GM19025 (cell line): ENCODE measurements at regions not wholly inside any gene's neighbourhood (a gene's known extent, or its start where the extent isn't known, plus 50 kb on each side); places are given as distances from the start of the nearest gene placed in this dataset.
"Not testable (repeated sequence)": the region's sequence is repeated elsewhere in the genome, so short reads cannot be mapped to it uniquely, and the experiment has no call there.

Experiments used
- ATAC-seq: cut with Tn5 transposase; IDR thresholded peaks from one replicate; pipeline ENCODE4 v1.9.1; 2021; ENCODE audit warnings: mild to moderate bottlenecking, low read depth, moderate library complexity; ENCODE audit not compliant: unreplicated experiment

DNA sequence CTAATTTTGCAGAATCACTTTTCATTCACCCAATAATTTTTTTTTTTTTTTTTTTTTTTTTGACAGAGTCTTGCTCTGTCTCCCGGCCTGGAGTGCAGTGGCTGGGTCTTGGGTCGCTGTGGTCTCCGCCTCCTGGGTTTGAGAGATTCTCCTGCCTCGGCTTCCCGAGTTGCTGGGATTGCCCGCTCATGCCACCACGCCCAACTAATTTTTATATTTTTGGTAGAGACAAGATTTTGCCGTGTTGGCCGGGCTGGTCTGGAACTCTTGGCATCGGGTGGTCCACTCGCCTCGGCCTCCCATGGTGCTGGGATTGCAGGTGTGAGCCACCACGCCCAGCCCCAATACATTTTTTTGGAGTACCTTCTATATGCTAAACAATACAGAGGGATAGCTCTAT is 1120.0 kb upstream of the ATXN8OS start:
- no peak for ATAC-seq

GRCh38 chr13:68984688-68985319 is 1122.8 kb upstream of the ATXN8OS start:
- ATAC-seq = no peak

DNA sequence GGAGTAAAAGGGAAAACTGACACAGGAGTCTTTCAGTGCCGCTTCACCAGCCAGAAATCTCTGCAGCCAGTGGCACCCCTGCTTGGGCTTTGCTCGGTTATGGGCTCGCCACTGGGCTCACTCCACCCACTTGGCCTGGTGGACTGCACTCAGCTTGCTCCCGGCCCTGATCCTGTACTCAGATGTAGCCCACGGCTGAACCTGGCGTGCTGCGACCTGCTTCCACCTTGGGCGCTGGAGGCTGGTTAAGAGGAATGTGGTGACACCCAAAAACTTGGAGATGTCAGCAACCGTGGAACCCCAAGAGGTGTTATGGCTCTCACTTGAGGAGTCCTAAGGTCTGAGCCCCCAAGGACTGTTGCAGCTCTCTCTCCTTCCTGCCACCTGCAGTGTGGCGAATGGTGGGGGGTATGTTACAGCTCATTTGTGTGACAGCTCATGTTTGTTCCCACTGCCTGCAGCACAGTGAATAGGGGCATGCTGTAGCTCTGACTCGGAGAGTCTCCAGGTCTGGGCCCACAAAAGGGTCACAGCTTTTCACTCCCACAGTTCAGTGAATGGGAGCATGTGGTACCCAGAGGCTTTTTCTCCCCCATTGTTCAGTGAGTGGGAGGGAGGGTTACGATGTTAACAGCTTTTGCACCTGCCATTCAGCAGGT is 1124.5 kb upstream of the ATXN8OS start:
- ATAC-seq = no peak

DNA sequence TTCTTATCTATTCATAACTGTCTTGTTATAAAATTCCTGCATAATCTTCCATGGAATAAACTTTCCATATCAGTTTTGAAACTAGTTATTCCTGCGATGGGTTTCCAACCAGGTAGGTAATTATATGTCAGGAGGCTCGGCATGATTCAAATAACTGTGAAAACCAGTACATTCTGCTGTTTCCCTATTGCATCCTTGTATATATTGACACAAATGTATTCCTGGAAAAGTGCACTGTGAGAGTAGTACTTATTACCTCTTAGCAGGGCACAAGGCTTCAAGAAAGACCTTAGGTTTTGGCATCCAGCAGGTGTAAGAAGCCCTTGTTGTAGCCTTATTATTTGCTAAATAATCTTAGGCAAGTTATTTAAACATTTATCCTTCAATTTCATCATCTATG is 1131.3 kb upstream of the ATXN8OS start:
- ATAC-seq = no peak

- no peak for ATAC-seq
These were observed 1137.1 kb upstream of the ATXN8OS start for GRCh38 chr13:68970532-68970931.

GRCh38 chr13:68948586-68948985 is 1159.0 kb upstream of the ATXN8OS start:
- ATAC-seq = no peak

DNA sequence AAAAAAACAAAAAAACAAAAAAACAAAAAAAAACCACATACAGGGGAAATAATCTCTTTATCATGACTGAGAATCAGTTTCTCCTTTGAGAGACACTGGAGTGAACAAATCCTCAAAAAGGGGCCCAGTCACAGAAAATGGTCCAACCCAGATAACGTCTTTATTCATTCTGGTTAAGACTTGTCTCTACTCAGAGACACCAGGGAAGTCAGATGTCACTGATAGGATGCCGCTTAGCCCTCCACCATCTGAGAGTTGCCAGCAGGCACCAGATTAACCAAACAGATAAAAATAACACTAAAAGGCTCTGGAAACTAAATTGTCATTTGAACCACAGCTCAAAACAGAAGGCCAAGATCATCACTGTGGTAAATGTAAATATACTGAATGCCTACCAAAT is 1163.4 kb upstream of the ATXN8OS start:
- no peak for ATAC-seq

DNA sequence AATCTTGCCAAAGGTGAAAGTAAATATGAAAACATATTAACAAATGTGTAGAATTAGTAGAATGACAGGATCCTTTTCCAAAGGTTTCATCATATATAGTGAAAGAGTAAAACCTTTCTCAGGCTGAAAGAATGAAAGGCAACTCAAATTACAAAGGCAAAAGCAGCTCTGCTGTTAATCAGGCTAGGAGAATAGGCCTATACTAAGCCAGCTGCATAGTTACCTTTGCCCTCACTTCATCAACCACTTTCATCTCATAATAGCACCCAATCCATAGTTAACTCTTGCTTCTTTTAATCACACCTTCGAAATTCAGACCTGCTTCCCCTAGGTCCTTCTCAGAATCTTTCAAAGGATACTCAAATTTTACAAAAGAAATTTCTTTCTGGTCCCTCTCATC is 1167.6 kb upstream of the ATXN8OS start:
- ATAC-seq = no peak

DNA sequence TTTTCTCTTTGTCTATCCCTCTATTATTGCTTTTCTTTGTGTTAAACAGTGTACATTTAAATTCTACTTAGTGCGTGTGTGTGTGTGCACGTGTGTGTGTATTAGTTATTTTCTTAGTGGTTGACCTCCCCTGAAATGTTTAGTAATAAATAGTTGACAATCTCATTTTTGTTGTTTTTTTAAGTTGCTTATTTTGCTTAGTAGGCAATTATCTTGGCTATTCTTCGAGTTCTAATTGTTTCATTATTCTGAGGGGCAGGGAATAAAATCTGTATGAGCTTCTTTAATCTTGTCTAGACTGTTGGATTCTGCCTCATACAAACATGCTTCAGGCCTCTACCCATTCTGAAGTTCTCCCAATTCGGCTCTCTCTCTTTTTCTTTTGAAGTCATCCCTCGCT is 1169.0 kb upstream of the ATXN8OS start:
- no peak for ATAC-seq

GRCh38 chr13:68929075-68929745 is 1178.4 kb upstream of the ATXN8OS start:
- ATAC-seq = no peak

DNA sequence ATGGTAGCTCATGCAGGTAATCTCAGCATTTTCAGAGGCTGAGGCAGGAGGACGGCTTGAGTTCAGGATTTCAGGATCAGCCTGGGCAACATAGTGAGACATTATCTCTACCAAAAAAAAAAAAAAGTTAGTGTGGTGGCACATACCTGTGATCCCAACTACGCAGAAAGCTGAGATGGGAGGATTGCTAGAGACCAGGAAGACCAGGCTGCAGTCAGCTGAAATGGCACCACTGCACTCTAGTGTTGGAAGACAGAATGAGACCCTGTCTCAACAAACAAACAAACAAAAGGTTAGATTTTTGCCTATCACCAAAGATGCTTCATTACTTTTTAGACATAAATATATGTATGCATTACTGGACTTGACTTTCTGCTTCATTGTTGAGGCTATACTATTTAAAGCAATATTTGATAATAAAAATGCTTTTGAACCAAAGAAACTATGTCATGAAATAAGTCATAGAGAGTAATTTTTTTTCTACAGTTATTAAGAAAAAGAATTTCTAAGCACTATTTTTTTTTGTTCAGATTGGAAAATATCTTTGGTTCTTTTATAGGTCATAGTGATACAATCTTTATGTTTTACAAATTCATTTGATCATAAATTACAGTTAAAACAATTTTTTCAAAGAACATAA is 1180.1 kb upstream of the ATXN8OS start:
- ATAC-seq = no peak

- no peak for ATAC-seq
These were observed 1183.6 kb upstream of the ATXN8OS start for GRCh38 chr13:68923995-68924394.

DNA sequence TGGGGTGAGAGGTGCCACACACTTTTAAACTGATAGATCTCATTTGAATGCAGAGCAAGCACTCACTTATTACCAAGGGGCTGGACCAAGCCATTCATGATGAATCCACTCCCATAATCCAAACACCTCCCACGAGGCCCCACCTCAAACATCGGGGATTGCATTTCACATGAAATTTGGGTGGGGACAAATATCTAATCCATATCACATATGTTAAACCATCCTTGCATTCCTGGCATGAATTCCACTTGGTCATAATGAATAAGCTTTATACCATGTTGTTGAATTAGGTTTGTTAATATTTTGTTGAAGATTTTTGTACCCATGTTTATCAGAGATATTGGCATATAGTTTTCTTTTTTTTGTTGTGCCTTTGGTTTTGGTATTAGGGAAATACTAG is 1198.7 kb upstream of the ATXN8OS start:
- no peak for ATAC-seq

GRCh38 chr13:68905186-68905585 is 1202.4 kb upstream of the ATXN8OS start:
- no peak for ATAC-seq

- no peak for ATAC-seq
These were observed 1210.2 kb upstream of the ATXN8OS start for GRCh38 chr13:68897331-68897928.

- ATAC-seq = no peak
These were observed 1211.9 kb upstream of the ATXN8OS start for GRCh38 chr13:68895696-68896095.

GRCh38 chr13:68893721-68894120 is 1213.9 kb upstream of the ATXN8OS start:
- not testable (repeated sequence) for ATAC-seq

DNA sequence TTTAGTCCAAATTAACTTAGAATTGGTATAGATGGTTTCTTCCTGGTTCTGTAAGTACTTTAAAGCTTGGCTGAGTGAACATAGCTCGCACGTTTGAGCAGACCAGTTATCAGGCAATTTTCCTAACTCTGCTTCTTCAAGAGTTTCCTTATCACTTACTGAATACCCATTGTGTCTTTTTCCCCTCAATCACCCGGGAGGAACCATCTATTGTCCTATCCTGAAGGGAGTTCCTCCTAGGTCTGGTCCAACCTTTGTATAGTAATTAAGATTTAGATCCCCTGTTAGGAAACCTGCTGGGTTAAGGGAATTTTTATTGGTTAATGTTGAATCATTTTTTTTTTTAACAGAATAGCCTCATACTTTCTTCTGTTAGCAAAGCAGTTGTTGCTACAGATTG is 1215.0 kb upstream of the ATXN8OS start:
- not testable (repeated sequence) for ATAC-seq

- not testable (repeated sequence) for ATAC-seq
These were observed 1217.5 kb upstream of the ATXN8OS start for GRCh38 chr13:68890101-68890500.

- ATAC-seq = no peak
These were observed 1218.8 kb upstream of the ATXN8OS start for GRCh38 chr13:68888832-68889231.

DNA sequence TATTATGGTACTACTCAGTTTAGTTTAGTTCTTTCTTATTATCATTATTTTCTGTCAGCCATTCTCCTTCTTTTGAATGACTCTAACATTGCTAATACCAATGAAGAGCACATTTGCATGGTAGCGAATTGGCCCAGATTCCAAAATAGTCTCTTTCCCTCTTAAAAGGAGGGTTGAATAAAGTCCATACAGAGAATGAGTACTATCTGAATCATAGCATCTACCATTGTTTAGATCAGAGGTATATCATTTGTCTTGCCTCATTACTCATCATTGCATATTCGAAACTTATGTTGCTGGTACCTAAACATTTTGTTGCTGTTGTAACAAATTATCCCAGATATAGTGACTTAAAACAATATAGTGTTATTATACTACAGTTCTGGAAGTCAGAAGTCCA is 1235.3 kb upstream of the ATXN8OS start:
- no peak for ATAC-seq
